HEK293 (cell line): ENCODE measurements at regions not wholly inside any gene's neighbourhood (a gene's known extent, or its start where the extent isn't known, plus 50 kb on each side); places are given as distances from the start of the nearest gene placed in this dataset.

Source experiments
- CTCF ChIA-PET: fragments of 350-600 bp; formaldehyde crosslinking; extraction: SDS; loops from one replicate; lab custom pipeline; 2021; ENCODE audit warnings: antibody characterized with exemption; lab: Yijun Ruan, JAX
- POLR2A ChIA-PET: fragments of 300-600 bp; formaldehyde crosslinking; extraction: SDS; loops from one replicate; lab custom pipeline; 2020; ENCODE audit warnings: antibody characterized with exemption, inconsistent platforms; lab: Yijun Ruan, JAX
- H3K27ac ChIP-seq: fragments of 200-500 bp; sonication (Bioruptor generic); 2 replicates; pipeline ENCODE4 v1.5.1; 2014; ENCODE audit warnings: low read depth, low read length, control low read depth, inconsistent platforms; ENCODE audit errors: extremely low read depth
- H3K36me3 ChIP-seq, 2 experiments: fragments of 200-500 bp in 1 of 2; sonication (Bioruptor generic) in 1 of 2; 1 replicate in 1 of 2; 2 replicates in 1 of 2; pipeline ENCODE4 v1.5.1; 2014 to 2017; ENCODE audit warnings: inconsistent platforms in 2 of 2, low read length in 2 of 2; ENCODE audit not compliant: control insufficient read depth in 2 of 2, insufficient read depth in 1 of 2
- H3K4me1 ChIP-seq: fragments of 200-500 bp; sonication (Bioruptor generic); 2 replicates; pipeline ENCODE4 v1.5.1; 2014; ENCODE audit warnings: mild to moderate bottlenecking, low read length, inconsistent platforms; ENCODE audit not compliant: control insufficient read depth, insufficient read depth
- H3K4me3 ChIP-seq: 2 replicates; pipeline ENCODE4 v1.5.1; 2011; ENCODE audit warnings: low read depth, mild to moderate bottlenecking, control low read depth, low read length, moderate library complexity
- H3K9me3 ChIP-seq: fragments of 200-500 bp; sonication (Bioruptor generic); 2 replicates; pipeline ENCODE4 v1.5.1; 2014; ENCODE audit warnings: low read depth, low read length, inconsistent platforms; ENCODE audit not compliant: control insufficient read depth, insufficient read depth
- EGR2 ChIP-seq: fragments of 450-650 bp; formaldehyde crosslinking; IDR thresholded peaks from 2 replicates; pipeline ENCODE4 v1.5.1; 2016; ENCODE audit warnings: low read depth, missing biosample characterization, missing genetic modification characterization
- PRDM1 ChIP-seq: fragments of 450-650 bp; formaldehyde crosslinking; IDR thresholded peaks from 2 replicates; pipeline ENCODE4; 2016; ENCODE audit warnings: missing biosample characterization, missing genetic modification characterization
- PRDM4 ChIP-seq: fragments of 450-650 bp; formaldehyde crosslinking; IDR thresholded peaks from 2 replicates; pipeline ENCODE4 v1.5.1; 2017; ENCODE audit warnings: missing biosample characterization, missing genetic modification characterization
- RBAK ChIP-seq: fragments of 450-650 bp; formaldehyde crosslinking; IDR thresholded peaks from 2 replicates; pipeline ENCODE4 v1.5.1; 2016; ENCODE audit warnings: missing biosample characterization, missing genetic modification characterization
- SETDB1 ChIP-seq: IDR thresholded peaks from one replicate; pipeline ENCODE4 v1.6.1; 2017; ENCODE audit warnings: mild to moderate bottlenecking, low read length, moderate library complexity, mixed read lengths; ENCODE audit not compliant: insufficient read length
- ZNF157 ChIP-seq: fragments of 450-650 bp; formaldehyde crosslinking; IDR thresholded peaks from 2 replicates; pipeline ENCODE4 v1.5.1; 2016; ENCODE audit warnings: missing biosample characterization, missing genetic modification characterization
- ZNF2 ChIP-seq: fragments of 450-650 bp; formaldehyde crosslinking; IDR thresholded peaks from 2 replicates; pipeline ENCODE4 v1.5.1; 2016; ENCODE audit warnings: missing biosample characterization, missing genetic modification characterization
- ZNF214 ChIP-seq: fragments of 450-650 bp; formaldehyde crosslinking; IDR thresholded peaks from 2 replicates; pipeline ENCODE4 v1.5.1; 2017; ENCODE audit warnings: missing biosample characterization, mild to moderate bottlenecking, missing genetic modification characterization, borderline replicate concordance
- ZNF221 ChIP-seq: fragments of 450-650 bp; formaldehyde crosslinking; IDR thresholded peaks from 2 replicates; pipeline ENCODE4 v1.5.1; 2017; ENCODE audit warnings: missing biosample characterization, missing genetic modification characterization, borderline replicate concordance
- ZNF311 ChIP-seq: fragments of 450-650 bp; formaldehyde crosslinking; IDR thresholded peaks from 2 replicates; pipeline ENCODE4 v1.5.1; 2017; ENCODE audit warnings: missing biosample characterization, missing genetic modification characterization, borderline replicate concordance
- ZNF324 ChIP-seq: fragments of 450-650 bp; formaldehyde crosslinking; IDR thresholded peaks from 2 replicates; pipeline ENCODE4 v1.5.1; 2016; ENCODE audit warnings: missing biosample characterization, missing genetic modification characterization
- ZNF449 ChIP-seq: fragments of 450-650 bp; formaldehyde crosslinking; IDR thresholded peaks from 2 replicates; pipeline ENCODE4 v1.5.1; 2017; ENCODE audit warnings: missing biosample characterization, mild to moderate bottlenecking, missing genetic modification characterization, moderate library complexity
- ZNF549 ChIP-seq: fragments of 450-650 bp; IDR thresholded peaks from 2 replicates; pipeline ENCODE4 v1.5.1; 2018; ENCODE audit warnings: missing biosample characterization, missing genetic modification characterization, mild to moderate bottlenecking, inconsistent platforms, moderate library complexity
- ZNF610 ChIP-seq: fragments of 450-650 bp; formaldehyde crosslinking; IDR thresholded peaks from 2 replicates; pipeline ENCODE4 v1.5.1; 2016; ENCODE audit warnings: missing biosample characterization, missing genetic modification characterization, borderline replicate concordance
- ZNF621 ChIP-seq: fragments of 450-650 bp; formaldehyde crosslinking; IDR thresholded peaks from 2 replicates; pipeline ENCODE4 v1.5.1; 2017; ENCODE audit warnings: missing biosample characterization, missing genetic modification characterization
- ZNF624 ChIP-seq: fragments of 450-650 bp; formaldehyde crosslinking; IDR thresholded peaks from 2 replicates; pipeline ENCODE4 v1.5.1; 2017; ENCODE audit warnings: missing biosample characterization, missing genetic modification characterization
- ZSCAN16 ChIP-seq: fragments of 450-650 bp; formaldehyde crosslinking; IDR thresholded peaks from 2 replicates; pipeline ENCODE4 v1.5.1; 2016; ENCODE audit warnings: missing biosample characterization, missing genetic modification characterization
- TF ChIP-seq, protein P1 (sequence below): fragments of 450-650 bp; IDR thresholded peaks from 2 replicates; pipeline ENCODE4 v1.5.1; 2018; ENCODE audit warnings: missing biosample characterization, mild to moderate bottlenecking, missing genetic modification characterization
- TF ChIP-seq, protein P2 (sequence below): fragments of 450-650 bp; formaldehyde crosslinking; IDR thresholded peaks from 2 replicates; pipeline ENCODE4 v1.5.1; 2016; ENCODE audit warnings: missing biosample characterization, missing genetic modification characterization

GRCh38 chrX:128464116-128464515, 411.9 kb upstream of the ACTRT1 start:
- no peak overlapping the region for H3K27ac ChIP-seq
- TF ChIP-seq ZNF610 (tag by site-specific recombination) (no peak), ZNF621 (tag by site-specific recombination) (no peak), ZNF157 (no peak), ZNF549 (tag by site-specific recombination) (no peak), ZNF624 (tag by site-specific recombination) (no peak), PRDM4 (tag by site-specific recombination) (no peak), ZNF449 (tag by site-specific recombination) (no peak), ZNF2 (no peak)
- H3K9me3 ChIP-seq, result no peaks in the 10 kb centered on the region
- H3K4me3 ChIP-seq, result no peak overlapping the region
- POLR2A ChIA-PET, result no interaction called here
- no peaks in the 10 kb centered on the region for H3K4me1 ChIP-seq
- CTCF ChIA-PET, result no interaction called here
- H3K36me3 ChIP-seq, result no peaks in the 10 kb centered on the region

DNA sequence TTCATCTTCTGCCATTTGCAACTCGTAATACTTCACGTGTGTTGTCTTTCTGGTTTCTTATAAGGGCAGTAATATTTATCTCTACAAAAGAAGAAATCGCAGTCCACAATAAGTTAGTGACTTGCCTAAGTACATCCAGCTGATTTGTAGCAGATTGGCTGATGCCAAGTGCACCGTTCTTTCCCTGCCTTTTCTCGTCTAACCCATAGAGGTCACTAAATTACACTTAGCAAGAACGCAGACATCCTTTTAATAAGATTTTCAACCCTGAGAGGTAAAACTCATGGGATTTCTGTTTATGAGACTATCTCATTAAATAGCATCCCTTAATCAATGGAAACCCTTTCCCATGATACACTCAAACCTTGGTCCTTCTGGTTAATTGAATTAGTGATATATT, 408.6 kb upstream of the ACTRT1 start:
- TF ChIP-seq, protein P1, sequence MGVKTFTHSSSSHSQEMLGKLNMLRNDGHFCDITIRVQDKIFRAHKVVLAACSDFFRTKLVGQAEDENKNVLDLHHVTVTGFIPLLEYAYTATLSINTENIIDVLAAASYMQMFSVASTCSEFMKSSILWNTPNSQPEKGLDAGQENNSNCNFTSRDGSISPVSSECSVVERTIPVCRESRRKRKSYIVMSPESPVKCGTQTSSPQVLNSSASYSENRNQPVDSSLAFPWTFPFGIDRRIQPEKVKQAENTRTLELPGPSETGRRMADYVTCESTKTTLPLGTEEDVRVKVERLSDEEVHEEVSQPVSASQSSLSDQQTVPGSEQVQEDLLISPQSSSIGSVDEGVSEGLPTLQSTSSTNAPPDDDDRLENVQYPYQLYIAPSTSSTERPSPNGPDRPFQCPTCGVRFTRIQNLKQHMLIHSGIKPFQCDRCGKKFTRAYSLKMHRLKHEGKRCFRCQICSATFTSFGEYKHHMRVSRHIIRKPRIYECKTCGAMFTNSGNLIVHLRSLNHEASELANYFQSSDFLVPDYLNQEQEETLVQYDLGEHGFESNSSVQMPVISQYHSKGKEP (tag by site-specific recombination), result no peak
- no peak for TF ChIP-seq ZNF324 (tag by site-specific recombination)
- no peak for TF ChIP-seq SETDB1
- TF ChIP-seq ZSCAN16 (tag by site-specific recombination), result no peak
- no peak for TF ChIP-seq ZNF311 (tag by site-specific recombination)
- TF ChIP-seq, protein P2, sequence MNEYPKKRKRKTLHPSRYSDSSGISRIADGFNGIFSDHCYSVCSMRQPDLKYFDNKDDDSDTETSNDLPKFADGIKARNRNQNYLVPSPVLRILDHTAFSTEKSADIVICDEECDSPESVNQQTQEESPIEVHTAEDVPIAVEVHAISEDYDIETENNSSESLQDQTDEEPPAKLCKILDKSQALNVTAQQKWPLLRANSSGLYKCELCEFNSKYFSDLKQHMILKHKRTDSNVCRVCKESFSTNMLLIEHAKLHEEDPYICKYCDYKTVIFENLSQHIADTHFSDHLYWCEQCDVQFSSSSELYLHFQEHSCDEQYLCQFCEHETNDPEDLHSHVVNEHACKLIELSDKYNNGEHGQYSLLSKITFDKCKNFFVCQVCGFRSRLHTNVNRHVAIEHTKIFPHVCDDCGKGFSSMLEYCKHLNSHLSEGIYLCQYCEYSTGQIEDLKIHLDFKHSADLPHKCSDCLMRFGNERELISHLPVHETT (tag by site-specific recombination), result no peak
- TF ChIP-seq RBAK, result no peak
- TF ChIP-seq PRDM1 (tag by site-specific recombination), result no peak
- no peak for TF ChIP-seq EGR2 (tag by site-specific recombination)
- no peak for TF ChIP-seq ZNF214 (tag by site-specific recombination)
- TF ChIP-seq ZNF221 (tag by site-specific recombination), result no peak
- no peaks in the 10 kb centered on the region for H3K4me1 ChIP-seq
- CTCF ChIA-PET, result interaction anchor here (1.2 kb wide), 1 partner anchor 65 kb away, joined by 5 read pairs; no protein-coding TSS in a partner anchor
- POLR2A ChIA-PET, result no interaction called here
- H3K27ac ChIP-seq, result no peak overlapping the region
- H3K36me3 ChIP-seq, result no peaks in the 10 kb centered on the region
- H3K9me3 ChIP-seq, result no peaks in the 10 kb centered on the region
- no peak overlapping the region for H3K4me3 ChIP-seq
